H1 (cell line): ENCODE measurements at regions not wholly inside any gene's neighbourhood (a gene's known extent, or its start where the extent isn't known, plus 50 kb on each side); places are given as distances from the start of the nearest gene placed in this dataset.

ENCODE experiments used
- CTCF ChIA-PET: fragments of 300-600 bp; sonication (Branson Sonifier 250); formaldehyde crosslinking; loops from one replicate; lab custom pipeline; 2021; ENCODE audit not compliant: partially characterized antibody; lab: Charles Lee
- POLR2A ChIA-PET: fragments of 300-600 bp; sonication (Branson Sonifier 250); formaldehyde crosslinking; loops from one replicate; lab custom pipeline; 2021; ENCODE audit warnings: inconsistent platforms; ENCODE audit not compliant: partially characterized antibody; lab: Charles Lee
- DNase-seq, 2 experiments: peaks; one replicate each; pipeline versions ENCODE4 v3.0.0 to v3.0.0-alpha.2; 2010 to 2022; ENCODE audit warnings: low spot score in 2 of 2, low read depth in 1 of 2, mixed read lengths in 1 of 2
- FAIRE-seq: peaks from 2 replicates; lab custom pipeline; 2011; peaks lifted over from hg19 to GRCh38; lab: Jason Lieb, UNC
- H2AFZ ChIP-seq: 2 replicates; pipeline ENCODE4 v1.8.1; 2012; ENCODE audit warnings: low read length, inconsistent platforms
- H2AK5ac ChIP-seq: 2 replicates; pipeline ENCODE4 v1.6.1; 2013; ENCODE audit warnings: low read depth, low read length
- H2BK120ac ChIP-seq: replicated peaks from 2 replicates; pipeline ENCODE3; 2013; ENCODE audit warnings: low read depth, low read length, inconsistent platforms
- H2BK12ac ChIP-seq: 2 replicates; pipeline ENCODE4 v1.6.1; 2013; ENCODE audit warnings: low read depth, low read length
- H2BK15ac ChIP-seq: 2 replicates; pipeline ENCODE4 v1.6.1; 2013; ENCODE audit warnings: low read length
- H2BK20ac ChIP-seq: 2 replicates; pipeline ENCODE4 v1.6.1; 2013; ENCODE audit warnings: low read length
- H2BK5ac ChIP-seq: 2 replicates; pipeline ENCODE4 v1.6.1; 2013; ENCODE audit warnings: low read depth, low read length
- H3K14ac ChIP-seq: 2 replicates; pipeline ENCODE4 v1.6.1; 2013; ENCODE audit warnings: inconsistent platforms; ENCODE audit not compliant: insufficient read length
- H3K18ac ChIP-seq: 2 replicates; pipeline ENCODE4 v1.6.1; 2013; ENCODE audit warnings: low read length; ENCODE audit errors: extremely low read depth
- H3K23ac ChIP-seq: 2 replicates; pipeline ENCODE4 v1.6.1; 2013; ENCODE audit warnings: inconsistent platforms; ENCODE audit not compliant: insufficient read length
- H3K23me2 ChIP-seq: 2 replicates; pipeline ENCODE4 v1.6.1; 2013; ENCODE audit warnings: low read depth, low read length
- H3K27ac ChIP-seq: 2 replicates; pipeline ENCODE4 v1.6.1; 2011; ENCODE audit warnings: low read depth, low read length, inconsistent platforms
- H3K27me3 ChIP-seq, 4 experiments: replicated peaks in 1 of 4; 1 replicate in 1 of 4; 2 replicates in 3 of 4; pipeline versions ENCODE4 v1.6.1 to v1.8.1; 2011 to 2013; ENCODE audit warnings: low read length in 3 of 4, mild to moderate bottlenecking in 3 of 4, inconsistent platforms in 2 of 4, mixed read lengths in 2 of 4, moderate library complexity in 1 of 4; ENCODE audit not compliant: control insufficient read depth in 3 of 4, insufficient read depth in 3 of 4; ENCODE audit errors: extremely low read depth in 1 of 4
- H3K36me3 ChIP-seq, 4 experiments: 2 replicates each; pipeline versions ENCODE4 v1.6.1 to v1.8.1; 2011 to 2013; ENCODE audit warnings: mild to moderate bottlenecking in 4 of 4, low read length in 3 of 4, moderate library complexity in 2 of 4, control low read depth in 1 of 4, inconsistent platforms in 1 of 4; ENCODE audit not compliant: insufficient read depth in 4 of 4, control insufficient read depth in 2 of 4
- H3K4ac ChIP-seq: replicated peaks from 2 replicates; pipeline ENCODE3; 2013; ENCODE audit warnings: low read length, low read depth, mixed read lengths, inconsistent platforms; ENCODE audit not compliant: insufficient read length
- H3K4me1 ChIP-seq, 4 experiments: replicated peaks in 1 of 4; 1 replicate in 1 of 4; 2 replicates in 3 of 4; pipeline versions ENCODE4 v1.6.1 to v1.8.1; 2011 to 2013; ENCODE audit warnings: low read length in 3 of 4, inconsistent platforms in 2 of 4, mixed read lengths in 1 of 4; ENCODE audit not compliant: insufficient read depth in 4 of 4, control insufficient read depth in 3 of 4
- H3K4me2 ChIP-seq, 2 experiments: 2 replicates each; pipeline versions ENCODE4 v1.6.1 to v1.8.1; 2011 to 2013; ENCODE audit warnings: low read depth in 2 of 2, low read length in 2 of 2, control low read depth in 1 of 2, inconsistent platforms in 1 of 2, mild to moderate bottlenecking in 1 of 2; ENCODE audit not compliant: insufficient read depth in 1 of 2
- H3K4me3 ChIP-seq, 4 experiments: fragments of 200-600, 300-600 bp in 1 of 4; sonication (generic), shearing (Covaris generic), sonication (Bioruptor Twin) in 1 of 4; 2 replicates each; pipeline versions ENCODE4 v1.5.1 to v1.8.1; 2011 to 2016; ENCODE audit warnings: low read length in 4 of 4, low read depth in 3 of 4, control low read depth in 2 of 4, inconsistent platforms in 2 of 4, mild to moderate bottlenecking in 2 of 4, mixed read lengths in 1 of 4, moderate library complexity in 1 of 4; ENCODE audit not compliant: insufficient read depth in 2 of 4; ENCODE audit errors: extremely low read depth in 1 of 4
- H3K56ac ChIP-seq: replicated peaks from 2 replicates; pipeline ENCODE3; 2013; ENCODE audit warnings: low read depth, mild to moderate bottlenecking, mixed read lengths, low read length, inconsistent platforms; ENCODE audit not compliant: insufficient read length
- H3K79me1 ChIP-seq: 2 replicates; pipeline ENCODE4 v1.6.1; 2013; ENCODE audit warnings: low read depth, low read length, control low read depth
- H3K79me2 ChIP-seq, 2 experiments: 2 replicates each; pipeline versions ENCODE4 v1.6.1 to v1.8.1; 2012 to 2013; ENCODE audit warnings: low read length in 2 of 2, mild to moderate bottlenecking in 2 of 2, inconsistent platforms in 1 of 2; ENCODE audit not compliant: insufficient read depth in 2 of 2, control insufficient read depth in 1 of 2
- H3K9ac ChIP-seq, 4 experiments: replicated peaks in 1 of 4; 1 replicate in 1 of 4; 2 replicates in 3 of 4; pipeline versions ENCODE4 v1.6.1 to v1.8.1; 2011 to 2013; ENCODE audit warnings: low read depth in 3 of 4, low read length in 3 of 4, control low read depth in 2 of 4, mild to moderate bottlenecking in 2 of 4, moderate library complexity in 2 of 4, inconsistent platforms in 1 of 4; ENCODE audit errors: extremely low read depth in 1 of 4
- H3K9me3 ChIP-seq, 2 experiments: 2 replicates each; pipeline versions ENCODE4 v1.6.1 to v1.8.1; 2012 to 2013; ENCODE audit warnings: mild to moderate bottlenecking in 2 of 2, moderate library complexity in 2 of 2, control low read depth in 1 of 2, inconsistent platforms in 1 of 2, low read depth in 1 of 2, low read length in 1 of 2, mixed read lengths in 1 of 2; ENCODE audit not compliant: insufficient read depth in 2 of 2
- H4K20me1 ChIP-seq, 2 experiments: replicated peaks in 1 of 2; 2 replicates each; pipeline versions ENCODE3 to v1.8.1; 2011 to 2013; ENCODE audit warnings: inconsistent platforms in 2 of 2, low read length in 2 of 2, mild to moderate bottlenecking in 1 of 2; ENCODE audit not compliant: insufficient read depth in 2 of 2, control insufficient read depth in 1 of 2
- H4K5ac ChIP-seq: 2 replicates; pipeline ENCODE4 v1.6.1; 2013; ENCODE audit warnings: low read length, low read depth, mixed read lengths, inconsistent platforms; ENCODE audit not compliant: insufficient read length
- H4K8ac ChIP-seq: 2 replicates; pipeline ENCODE4 v1.8.0; 2013; ENCODE audit warnings: mild to moderate bottlenecking, moderate library complexity, low read length, inconsistent platforms; ENCODE audit not compliant: insufficient read depth; ENCODE audit errors: extremely low read depth
- H4K91ac ChIP-seq: replicated peaks from 2 replicates; pipeline ENCODE3; 2013; ENCODE audit warnings: low read length, mixed read lengths, inconsistent platforms; ENCODE audit not compliant: insufficient read length
- CBX8 ChIP-seq: fragments of 300-800, 300-1000 bp; sonication (generic); IDR thresholded peaks from 2 replicates; pipeline ENCODE4 v1.7.1; 2016; ENCODE audit warnings: low read depth, low read length, borderline replicate concordance
- POLR2A ChIP-seq, 2 experiments: IDR thresholded peaks; 1 replicate in 1 of 2; 2 replicates in 1 of 2; pipeline ENCODE4 v1.6.1; 2011; ENCODE audit warnings: low read depth in 2 of 2, low read length in 2 of 2, mild to moderate bottlenecking in 2 of 2; ENCODE audit errors: control extremely low read depth in 1 of 2
- POU5F1 ChIP-seq: IDR thresholded peaks from 2 replicates; pipeline ENCODE4 v1.6.1; 2011; ENCODE audit warnings: low read depth, mild to moderate bottlenecking, low read length, moderate library complexity
- RXRA ChIP-seq: IDR thresholded peaks from 2 replicates; pipeline ENCODE4 v1.6.1; 2011; ENCODE audit warnings: low read depth, mild to moderate bottlenecking, low read length, moderate library complexity; ENCODE audit not compliant: insufficient read depth
- SIN3A ChIP-seq, 2 experiments: IDR thresholded peaks in 1 of 2; conservative IDR thresholded peaks in 1 of 2; 2 replicates each; pipeline ENCODE4 v1.6.1; 2011 to 2012; ENCODE audit warnings: low read length in 2 of 2, improper control_type of control experiment in 1 of 2, low read depth in 1 of 2, mild to moderate bottlenecking in 1 of 2
- SIRT6 ChIP-seq: IDR thresholded peaks from one replicate; pipeline ENCODE4 v1.7.1; 2012; ENCODE audit warnings: low read length, inconsistent platforms
- SP1 ChIP-seq: IDR thresholded peaks from 2 replicates; pipeline ENCODE4 v1.6.1; 2011; ENCODE audit warnings: low read depth, low read length
- TAF7 ChIP-seq: optimal IDR thresholded peaks from 2 replicates; pipeline ENCODE3; 2011; ENCODE audit warnings: low read depth, mild to moderate bottlenecking, inconsistent platforms, low read length, moderate library complexity, borderline replicate concordance
- WGBS, 2 experiments: shearing (Covaris generic) in 1 of 2; methylation state at CpG; one replicate each; pipeline versions ENCODE4 v1.1.6 to v1.1.7; 2013 to 2015; ENCODE audit warnings: low lambda C conversion rate in 2 of 2, mixed read lengths in 2 of 2, inconsistent platforms in 1 of 2, low coverage in 1 of 2, missing lambda C conversion rate in 1 of 2; ENCODE audit not compliant: insufficient replicate concordance in 2 of 2, insufficient coverage in 1 of 2, insufficient read length in 1 of 2; ENCODE audit errors: extremely low coverage in 1 of 2, missing lambda C conversion rate in 1 of 2; 5-methylcytosine and 5-hydroxymethylcytosine counted together
- TF ChIP-seq, protein P1 (sequence below), 3 experiments: IDR thresholded peaks; 1 replicate in 2 of 3; 2 replicates in 1 of 3; pipeline versions ENCODE4 v1.5.1 to v1.6.1; 2011; ENCODE audit warnings: low read length in 3 of 3, mild to moderate bottlenecking in 3 of 3, inconsistent platforms in 2 of 3, low read depth in 1 of 3, moderate library complexity in 1 of 3; ENCODE audit not compliant: insufficient read depth in 1 of 3; ENCODE audit errors: control extremely low read depth in 1 of 3
- TF ChIP-seq, protein P2 (sequence below): IDR thresholded peaks from 2 replicates; pipeline ENCODE4 v1.6.1; 2012; ENCODE audit warnings: inconsistent platforms

GRCh38 chr11:119995730-119996491 lies 142.0 kb downstream of the TRIM29 start:
- Histone ChIP-seq H3K27ac (no peak overlapping the region), H3K4me3 (no peak overlapping the region), H3K23ac (no peak overlapping the region), H3K9me3 (no peaks in the 10 kb centered on the region), H4K91ac (no peak overlapping the region), H3K23me2 (no peaks in the 10 kb centered on the region), H3K79me1 (no peaks in the 10 kb centered on the region), H2BK120ac (no peak overlapping the region), H3K4me2 (no peak overlapping the region), H2BK12ac (no peak overlapping the region), H2AFZ (no peak overlapping the region), H2AK5ac (no peak overlapping the region), H3K9ac (no peak overlapping the region; a peak in 2 of 7 replicates), H3K14ac (no peak overlapping the region), H3K18ac (no peak overlapping the region; the same call in 1 of the 2 replicates), H2BK5ac (no peak overlapping the region), H4K5ac (no peak overlapping the region), H3K36me3 (no peaks in the 10 kb centered on the region), H3K27me3 (no peaks in the 10 kb centered on the region), H2BK15ac (no peak overlapping the region), H4K20me1 (no peaks in the 10 kb centered on the region), H3K56ac (no peak overlapping the region), H3K79me2 (no peaks in the 10 kb centered on the region), H3K4ac (no peak overlapping the region), H3K4me1 (peaks cover 2 to 7% (median 4%) of the 10 kb centered on the region in 4 experiments; a peak in 3 of 7 replicates), H4K8ac (no peak overlapping the region), H2BK20ac (no peak overlapping the region)
- ChIA-PET POLR2A (no interaction called here), CTCF (interaction anchor here (0.7 to 1.7 kb wide), 10 partner anchors 11 to 388 kb away, joined by 3 to 6 read pairs (median 4); no protein-coding TSS in a partner anchor)
- DNase-seq (no peak), FAIRE-seq (no peak)
- 81% methylated on average over 6 of the region's 6 CpGs; no CpG with 5 or more reads in 1 of the 2 experiments for WGBS, 2 experiments
- no peak for TF ChIP-seq SIRT6
- TF ChIP-seq, protein P1, sequence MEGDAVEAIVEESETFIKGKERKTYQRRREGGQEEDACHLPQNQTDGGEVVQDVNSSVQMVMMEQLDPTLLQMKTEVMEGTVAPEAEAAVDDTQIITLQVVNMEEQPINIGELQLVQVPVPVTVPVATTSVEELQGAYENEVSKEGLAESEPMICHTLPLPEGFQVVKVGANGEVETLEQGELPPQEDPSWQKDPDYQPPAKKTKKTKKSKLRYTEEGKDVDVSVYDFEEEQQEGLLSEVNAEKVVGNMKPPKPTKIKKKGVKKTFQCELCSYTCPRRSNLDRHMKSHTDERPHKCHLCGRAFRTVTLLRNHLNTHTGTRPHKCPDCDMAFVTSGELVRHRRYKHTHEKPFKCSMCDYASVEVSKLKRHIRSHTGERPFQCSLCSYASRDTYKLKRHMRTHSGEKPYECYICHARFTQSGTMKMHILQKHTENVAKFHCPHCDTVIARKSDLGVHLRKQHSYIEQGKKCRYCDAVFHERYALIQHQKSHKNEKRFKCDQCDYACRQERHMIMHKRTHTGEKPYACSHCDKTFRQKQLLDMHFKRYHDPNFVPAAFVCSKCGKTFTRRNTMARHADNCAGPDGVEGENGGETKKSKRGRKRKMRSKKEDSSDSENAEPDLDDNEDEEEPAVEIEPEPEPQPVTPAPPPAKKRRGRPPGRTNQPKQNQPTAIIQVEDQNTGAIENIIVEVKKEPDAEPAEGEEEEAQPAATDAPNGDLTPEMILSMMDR (IDR thresholded peaks at IDR 0.05; ENCODE audit: control extremely low read depth in 1 of 3, insufficient read depth in 1 of 3, low read depth in 1 of 3, low read length in 3 of 3) = no peak
- TF ChIP-seq, protein P2, sequence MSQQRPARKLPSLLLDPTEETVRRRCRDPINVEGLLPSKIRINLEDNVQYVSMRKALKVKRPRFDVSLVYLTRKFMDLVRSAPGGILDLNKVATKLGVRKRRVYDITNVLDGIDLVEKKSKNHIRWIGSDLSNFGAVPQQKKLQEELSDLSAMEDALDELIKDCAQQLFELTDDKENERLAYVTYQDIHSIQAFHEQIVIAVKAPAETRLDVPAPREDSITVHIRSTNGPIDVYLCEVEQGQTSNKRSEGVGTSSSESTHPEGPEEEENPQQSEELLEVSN = no peak
- no peak for TF ChIP-seq CBX8
- no peak for TF ChIP-seq SIN3A (conservative IDR thresholded peaks at IDR 0.05 in 1 of 2, IDR thresholded peaks at IDR 0.05 in 1 of 2; ENCODE audit: low read depth in 1 of 2, low read length in 2 of 2)
- no peak for TF ChIP-seq TAF7
- no peak for TF ChIP-seq RXRA
- no peak for TF ChIP-seq POLR2A (IDR thresholded peaks at IDR 0.05; ENCODE audit: control extremely low read depth in 1 of 2, low read depth in 2 of 2, low read length in 2 of 2)
- no peak for TF ChIP-seq SP1
- no peak for TF ChIP-seq POU5F1
